OCI-LY1 (cell line): ENCODE measurements at regions not wholly inside any gene's neighbourhood (a gene's known extent, or its start where the extent isn't known, plus 50 kb on each side); places are given as distances from the start of the nearest gene placed in this dataset.

Experiments
- H2AFZ ChIP-seq: fragments of 200-600 bp; sonication (generic), shearing (Covaris generic); 2 replicates; pipeline ENCODE4 v1.6.0; 2014; ENCODE audit warnings: antibody characterized with exemption, mild to moderate bottlenecking, low read length
- H3F3A ChIP-seq: fragments of 200-600 bp; sonication (generic), shearing (Covaris generic); 2 replicates; pipeline ENCODE4 v1.6.0; 2014; ENCODE audit warnings: mild to moderate bottlenecking, antibody characterized with exemption, low read length, moderate library complexity; ENCODE audit not compliant: insufficient read depth
- H3K27ac ChIP-seq: fragments of 200-600 bp; sonication (generic); 2 replicates; pipeline ENCODE4 v1.5.1; 2014; ENCODE audit warnings: low read length, mixed run types, mild to moderate bottlenecking, low read depth; ENCODE audit not compliant: poor library complexity, severe bottlenecking
- H3K27me3 ChIP-seq: fragments of 200-600 bp; sonication (generic); 2 replicates; pipeline ENCODE4 v1.6.0; 2014; ENCODE audit warnings: antibody characterized with exemption, mild to moderate bottlenecking, low read length, moderate library complexity; ENCODE audit not compliant: insufficient read depth
- H3K36me3 ChIP-seq: fragments of 200-600 bp; sonication (generic); 2 replicates; pipeline ENCODE4 v1.6.1; 2014; ENCODE audit warnings: mild to moderate bottlenecking, antibody characterized with exemption, low read length, moderate library complexity, mixed read lengths; ENCODE audit not compliant: insufficient read depth
- H3K4me1 ChIP-seq: fragments of 200-600 bp; sonication (generic); 2 replicates; pipeline ENCODE4 v1.5.1; 2014; ENCODE audit warnings: mild to moderate bottlenecking, low read length, moderate library complexity; ENCODE audit not compliant: insufficient read depth, severe bottlenecking
- H3K4me2 ChIP-seq: fragments of 200-600 bp; sonication (generic), shearing (Covaris generic); 2 replicates; pipeline ENCODE4 v1.6.1; 2014; ENCODE audit warnings: low read length
- H3K4me3 ChIP-seq: fragments of 200-600 bp; sonication (generic); 2 replicates; pipeline ENCODE4 v1.5.1; 2014; ENCODE audit warnings: low read length, low read depth, mild to moderate bottlenecking, mixed read lengths; ENCODE audit not compliant: poor library complexity, severe bottlenecking
- H3K79me2 ChIP-seq: fragments of 200-600 bp; shearing (Covaris generic); 2 replicates; pipeline ENCODE4 v1.6.1; 2016; ENCODE audit warnings: mixed run types, low read length, mixed read lengths; ENCODE audit not compliant: insufficient read depth
- H3K9ac ChIP-seq: fragments of 200-600 bp; sonication (generic), shearing (Covaris generic); 2 replicates; pipeline ENCODE4 v1.6.1; 2014; ENCODE audit warnings: mild to moderate bottlenecking, low read length, mixed read lengths
- H3K9me2 ChIP-seq: fragments of 200-600 bp; sonication (generic), shearing (Covaris generic); 2 replicates; pipeline ENCODE4 v1.6.1; 2014; ENCODE audit warnings: low read depth, mild to moderate bottlenecking, low read length, mixed read lengths
- H3K9me3 ChIP-seq: fragments of 200-600 bp; shearing (Covaris generic); 2 replicates; pipeline ENCODE4 v1.6.1; 2014; ENCODE audit warnings: low read length, mixed read lengths
- H4K20me1 ChIP-seq: fragments of 200-600 bp; sonication (generic), shearing (Covaris generic); 2 replicates; pipeline ENCODE4 v1.6.0; 2016; ENCODE audit warnings: mild to moderate bottlenecking, low read length; ENCODE audit not compliant: insufficient read depth
- CTCF ChIP-seq: fragments of 200-600 bp; sonication (generic), shearing (Covaris generic); IDR thresholded peaks from 2 replicates; pipeline ENCODE4 v1.5.1; 2017; ENCODE audit warnings: mild to moderate bottlenecking, antibody characterized with exemption, low read length, moderate library complexity, mixed read lengths
- EZH2 ChIP-seq: fragments of 200-600 bp; sonication (generic), shearing (Covaris generic); IDR thresholded peaks from 2 replicates; pipeline ENCODE4 v1.8.0; 2017; ENCODE audit warnings: borderline replicate concordance, mixed run types, mild to moderate bottlenecking, antibody characterized with exemption, low read length, moderate library complexity, mixed read lengths

- Histone ChIP-seq H3K27me3 (peaks cover 21% of the 10 kb centered on the region; the same call in 1 of the 2 replicates), H3K9me3 (no peaks in the 10 kb centered on the region), H3K9ac (no peak overlapping the region), H3K36me3 (no peaks in the 10 kb centered on the region), H3K4me2 (no peak overlapping the region), H3F3A (no peaks in the 10 kb centered on the region), H3K79me2 (no peaks in the 10 kb centered on the region), H3K4me3 (no peak overlapping the region), H4K20me1 (no peaks in the 10 kb centered on the region), H2AFZ (no peak overlapping the region), H3K4me1 (peaks cover 7% of the 10 kb centered on the region), H3K9me2 (no peaks in the 10 kb centered on the region), H3K27ac (no peak overlapping the region)
- TF ChIP-seq CTCF (no peak), EZH2 (no peak)
Measured at GRCh38 chr1:4120557-4121292, 220.7 kb upstream of the C1orf174 start.

GRCh38 chr1:4121293-4121684 is 221.2 kb upstream of the C1orf174 start:
- no peaks in the 10 kb centered on the region for H3F3A ChIP-seq
- no peak overlapping the region for H3K4me3 ChIP-seq
- H3K9me3 ChIP-seq = no peaks in the 10 kb centered on the region
- H3K27me3 ChIP-seq = peaks cover 26% of the 10 kb centered on the region; the same call in 1 of the 2 replicates
- no peak overlapping the region for H3K4me2 ChIP-seq
- H3K27ac ChIP-seq = no peak overlapping the region
- no peaks in the 10 kb centered on the region for H3K79me2 ChIP-seq
- no peaks in the 10 kb centered on the region for H3K9me2 ChIP-seq
- no peaks in the 10 kb centered on the region for H3K36me3 ChIP-seq
- H4K20me1 ChIP-seq = no peaks in the 10 kb centered on the region
- no peak overlapping the region for H3K9ac ChIP-seq
- TF ChIP-seq EZH2 (no peak), CTCF (no peak)
- no peak overlapping the region for H2AFZ ChIP-seq
- H3K4me1 ChIP-seq = peaks cover 7% of the 10 kb centered on the region

- Histone ChIP-seq H3K27me3 (peaks cover 26% of the 10 kb centered on the region; the same call in 1 of the 2 replicates), H3K79me2 (no peaks in the 10 kb centered on the region), H3K9me3 (no peaks in the 10 kb centered on the region), H3K9me2 (no peaks in the 10 kb centered on the region), H3K4me1 (peaks cover 7% of the 10 kb centered on the region), H3K4me3 (no peak overlapping the region), H3F3A (no peaks in the 10 kb centered on the region), H2AFZ (no peak overlapping the region), H3K27ac (no peak overlapping the region), H3K4me2 (no peak overlapping the region), H4K20me1 (no peaks in the 10 kb centered on the region), H3K36me3 (no peaks in the 10 kb centered on the region), H3K9ac (no peak overlapping the region)
- TF ChIP-seq CTCF (no peak), EZH2 (no peak)
Measured at GRCh38 chr1:4121834-4122512, 221.9 kb upstream of the C1orf174 start.
